ENCODE measurements at regions not wholly inside any gene's neighbourhood (a gene's known extent, or its start where the extent isn't known, plus 50 kb on each side); places are given as distances from the start of the nearest gene placed in this dataset.

- TF ChIP-seq, protein P1, sequence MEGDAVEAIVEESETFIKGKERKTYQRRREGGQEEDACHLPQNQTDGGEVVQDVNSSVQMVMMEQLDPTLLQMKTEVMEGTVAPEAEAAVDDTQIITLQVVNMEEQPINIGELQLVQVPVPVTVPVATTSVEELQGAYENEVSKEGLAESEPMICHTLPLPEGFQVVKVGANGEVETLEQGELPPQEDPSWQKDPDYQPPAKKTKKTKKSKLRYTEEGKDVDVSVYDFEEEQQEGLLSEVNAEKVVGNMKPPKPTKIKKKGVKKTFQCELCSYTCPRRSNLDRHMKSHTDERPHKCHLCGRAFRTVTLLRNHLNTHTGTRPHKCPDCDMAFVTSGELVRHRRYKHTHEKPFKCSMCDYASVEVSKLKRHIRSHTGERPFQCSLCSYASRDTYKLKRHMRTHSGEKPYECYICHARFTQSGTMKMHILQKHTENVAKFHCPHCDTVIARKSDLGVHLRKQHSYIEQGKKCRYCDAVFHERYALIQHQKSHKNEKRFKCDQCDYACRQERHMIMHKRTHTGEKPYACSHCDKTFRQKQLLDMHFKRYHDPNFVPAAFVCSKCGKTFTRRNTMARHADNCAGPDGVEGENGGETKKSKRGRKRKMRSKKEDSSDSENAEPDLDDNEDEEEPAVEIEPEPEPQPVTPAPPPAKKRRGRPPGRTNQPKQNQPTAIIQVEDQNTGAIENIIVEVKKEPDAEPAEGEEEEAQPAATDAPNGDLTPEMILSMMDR (IDR thresholded peaks at IDR 0.05): no peak
- no peak for TF ChIP-seq POLR2A (IDR thresholded peaks at IDR 0.05)
- TF ChIP-seq POLR2AphosphoS5 (IDR thresholded peaks at IDR 0.05): no peak
Observed at GRCh38 chr4:33340168-33340567, 2620.0 kb downstream of the PCDH7 start.
